CD4-positive, alpha-beta T cell treated with Interleukin-4 for 4 hours (primary cell): ENCODE measurements at regions not wholly inside any gene's neighbourhood (a gene's known extent, or its start where the extent isn't known, plus 50 kb on each side); places are given as distances from the start of the nearest gene placed in this dataset.
"Not testable (repeated sequence)": the region's sequence is repeated elsewhere in the genome, so short reads cannot be mapped to it uniquely, and the experiment has no call there.

ENCODE experiments used
- DNase-seq: peaks from one replicate; pipeline ENCODE4 v3.0.0-alpha.2; 2020

- DNase-seq: no peak
These were observed 501.8 kb downstream of the ZPLD1 start for GRCh38 chr3:102936511-102937045.

- no peak for DNase-seq
These were observed 507.0 kb downstream of the ZPLD1 start for GRCh38 chr3:102941786-102942185.

GRCh38 chr3:102946445-102946844, 511.6 kb downstream of the ZPLD1 start:
- DNase-seq: not testable (repeated sequence)

GRCh38 chr3:102972350-102972749, 537.5 kb downstream of the ZPLD1 start:
- no peak for DNase-seq

- DNase-seq: no peak
These were observed 539.5 kb downstream of the ZPLD1 start for GRCh38 chr3:102974333-102974732.

- DNase-seq: no peak
These were observed 544.4 kb downstream of the ZPLD1 start for GRCh38 chr3:102979191-102979590.

- DNase-seq: no peak
These were observed 545.0 kb downstream of the ZPLD1 start for GRCh38 chr3:102979682-102980354.

- DNase-seq: no peak
These were observed 545.5 kb downstream of the ZPLD1 start for GRCh38 chr3:102980355-102980696.

GRCh38 chr3:103002425-103003176, 567.8 kb downstream of the ZPLD1 start:
- no peak for DNase-seq

- no peak for DNase-seq
These were observed 571.8 kb downstream of the ZPLD1 start for GRCh38 chr3:103006526-103007183.

- no peak for DNase-seq
These were observed 574.8 kb downstream of the ZPLD1 start for GRCh38 chr3:103009609-103010008.

GRCh38 chr3:103025880-103026279, 591.1 kb downstream of the ZPLD1 start:
- no peak for DNase-seq

GRCh38 chr3:103033841-103034240, 599.0 kb downstream of the ZPLD1 start:
- no peak for DNase-seq

- no peak for DNase-seq
These were observed 612.8 kb downstream of the ZPLD1 start for GRCh38 chr3:103047640-103048039.

GRCh38 chr3:103048068-103048722, 613.4 kb downstream of the ZPLD1 start:
- DNase-seq: no peak

- DNase-seq: no peak
These were observed 617.5 kb downstream of the ZPLD1 start for GRCh38 chr3:103052236-103052830.

GRCh38 chr3:103055021-103055520, 620.3 kb downstream of the ZPLD1 start:
- no peak for DNase-seq

GRCh38 chr3:103056542-103056941, 621.7 kb downstream of the ZPLD1 start:
- DNase-seq: no peak

- DNase-seq: no peak
These were observed 622.2 kb downstream of the ZPLD1 start for GRCh38 chr3:103057003-103057402.

GRCh38 chr3:103057487-103057886, 622.7 kb downstream of the ZPLD1 start:
- DNase-seq: no peak

- no peak for DNase-seq
These were observed 624.6 kb downstream of the ZPLD1 start for GRCh38 chr3:103059432-103059831.

GRCh38 chr3:103060242-103060641, 625.4 kb downstream of the ZPLD1 start:
- no peak for DNase-seq

GRCh38 chr3:103067963-103068362, 633.1 kb downstream of the ZPLD1 start:
- no peak for DNase-seq
